ENCODE measurements at regions not wholly inside any gene's neighbourhood (a gene's known extent, or its start where the extent isn't known, plus 50 kb on each side); places are given as distances from the start of the nearest gene placed in this dataset.

GRCh38 chr3:44030285-44030684 is 211.4 kb upstream of the TOPAZ1 start:
- Histone ChIP-seq H3K9me1 (ENCODE audit: control insufficient read depth, extremely low read depth, insufficient read depth, low read length) (no peaks in the 10 kb centered on the region), H3K9me3 (ENCODE audit: control insufficient read depth, low read depth, low read length) (no peaks in the 10 kb centered on the region), H3K4me2 (ENCODE audit: control insufficient read depth, extremely low read depth, insufficient read depth, low read depth, low read length) (no peak overlapping the region), H3K27ac (ENCODE audit: control insufficient read depth, insufficient read depth, low read length) (no peak overlapping the region), H3K4me3 (ENCODE audit: control insufficient read depth in 2 of 3, extremely low read depth in 1 of 3, insufficient read depth in 2 of 3, low read depth in 1 of 3, low read length in 3 of 3) (no peak overlapping the region), H3K36me3 (ENCODE audit: control insufficient read depth in 2 of 2, extremely low read depth in 1 of 2, insufficient read depth in 2 of 2, low read length in 2 of 2) (no peaks in the 10 kb centered on the region), H2AFZ (ENCODE audit: control insufficient read depth, low read length) (no peak overlapping the region), H3K79me2 (ENCODE audit: control insufficient read depth, insufficient read depth, low read length) (no peaks in the 10 kb centered on the region), H3K9ac (ENCODE audit: control insufficient read depth, extremely low read depth, insufficient read depth, low read length) (no peak overlapping the region), H4K20me1 (ENCODE audit: control insufficient read depth, extremely low read depth, insufficient read depth, low read length) (no peaks in the 10 kb centered on the region), H3K27me3 (ENCODE audit: control insufficient read depth, extremely low read depth, insufficient read depth, low read length) (no peaks in the 10 kb centered on the region), H3K4me1 (ENCODE audit: control insufficient read depth, extremely low read depth, insufficient read depth, low read length) (peaks cover 13% of the 10 kb centered on the region)
- no peak for TF ChIP-seq CTCF (optimal IDR thresholded peaks at IDR 0.05 in 1 of 3, IDR thresholded peaks at IDR 0.05 in 1 of 3, conservative IDR thresholded peaks at IDR 0.05 in 1 of 3; ENCODE audit: extremely low read depth in 1 of 3, insufficient read depth in 2 of 3, low read length in 3 of 3)
- no peak for TF ChIP-seq EZH2 (IDR thresholded peaks at IDR 0.05; ENCODE audit: low read length)
- dilution Hi-C loops (cut with MboI; ENCODE audit: extremely low pct_ligation_motif_present, low sequenced_read_pairs) = no loop called here
- FAIRE-seq (no peak), DNase-seq (ENCODE audit: low read depth, low spot score) (no peak)

DNA sequence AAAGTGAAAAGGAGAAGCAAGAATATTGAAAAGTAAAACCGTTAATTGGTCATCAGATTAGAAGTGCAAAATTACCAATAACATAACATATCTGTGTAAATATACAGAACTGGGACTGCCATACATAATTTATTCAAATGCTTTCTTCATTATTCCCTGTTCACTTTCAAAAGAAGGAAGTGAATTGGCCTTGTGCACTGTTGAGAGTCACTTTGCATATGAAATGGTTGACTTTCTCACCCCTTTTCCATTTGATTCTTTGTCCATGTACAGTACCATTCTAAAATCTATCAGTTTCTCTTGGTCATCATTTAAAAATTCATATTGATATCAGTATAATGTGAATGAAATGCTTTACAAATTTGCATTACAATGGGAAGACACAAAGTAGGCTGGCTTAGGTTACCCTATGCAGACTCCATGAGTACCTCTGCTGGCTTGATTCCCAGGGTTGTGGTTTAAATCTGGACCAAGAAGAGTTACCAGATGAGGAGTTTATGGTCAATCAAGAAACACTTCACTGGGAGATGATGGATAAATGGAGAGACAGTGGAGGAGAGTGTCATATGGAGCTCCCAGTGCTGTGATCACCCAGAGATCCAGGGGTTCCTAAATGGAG is 210.9 kb upstream of the TOPAZ1 start:
- no peaks in the 10 kb centered on the region for H3K9me3 ChIP-seq (ENCODE audit: control insufficient read depth, low read depth, low read length)
- no peak overlapping the region for H3K9ac ChIP-seq (ENCODE audit: control insufficient read depth, extremely low read depth, insufficient read depth, low read length)
- no peak overlapping the region for H3K27ac ChIP-seq (ENCODE audit: control insufficient read depth, insufficient read depth, low read length)
- no peak overlapping the region for H3K4me3 ChIP-seq (ENCODE audit: control insufficient read depth in 2 of 3, extremely low read depth in 1 of 3, insufficient read depth in 2 of 3, low read depth in 1 of 3, low read length in 3 of 3)
- no peaks in the 10 kb centered on the region for H4K20me1 ChIP-seq (ENCODE audit: control insufficient read depth, extremely low read depth, insufficient read depth, low read length)
- dilution Hi-C loops (cut with MboI; ENCODE audit: extremely low pct_ligation_motif_present, low sequenced_read_pairs) = no loop called here
- no peak for DNase-seq (ENCODE audit: low read depth, low spot score)
- H3K36me3 ChIP-seq (ENCODE audit: control insufficient read depth in 2 of 2, extremely low read depth in 1 of 2, insufficient read depth in 2 of 2, low read length in 2 of 2) = no peaks in the 10 kb centered on the region
- no peaks in the 10 kb centered on the region for H3K79me2 ChIP-seq (ENCODE audit: control insufficient read depth, insufficient read depth, low read length)
- peaks cover 8% of the 10 kb centered on the region for H3K4me1 ChIP-seq (ENCODE audit: control insufficient read depth, extremely low read depth, insufficient read depth, low read length)
- TF ChIP-seq CTCF (optimal IDR thresholded peaks at IDR 0.05 in 1 of 3, IDR thresholded peaks at IDR 0.05 in 1 of 3, conservative IDR thresholded peaks at IDR 0.05 in 1 of 3; ENCODE audit: extremely low read depth in 1 of 3, insufficient read depth in 2 of 3, low read length in 3 of 3) (no peak), EZH2 (IDR thresholded peaks at IDR 0.05; ENCODE audit: low read length) (no peak)
- no peak overlapping the region for H2AFZ ChIP-seq (ENCODE audit: control insufficient read depth, low read length)
- FAIRE-seq = no peak
- H3K9me1 ChIP-seq (ENCODE audit: control insufficient read depth, extremely low read depth, insufficient read depth, low read length) = no peaks in the 10 kb centered on the region
- H3K4me2 ChIP-seq (ENCODE audit: control insufficient read depth, extremely low read depth, insufficient read depth, low read depth, low read length) = no peak overlapping the region
- no peaks in the 10 kb centered on the region for H3K27me3 ChIP-seq (ENCODE audit: control insufficient read depth, extremely low read depth, insufficient read depth, low read length)

All from keratinocyte (primary cell).